GM12878 (cell line): ENCODE measurements at regions not wholly inside any gene's neighbourhood (a gene's known extent, or its start where the extent isn't known, plus 50 kb on each side); places are given as distances from the start of the nearest gene placed in this dataset.

Experiments used
- CHD2 ChIP-seq: IDR thresholded peaks from 2 replicates; pipeline ENCODE4 v1.6.1; 2011; ENCODE audit warnings: low read depth, low read length, improper control_type of control experiment, borderline replicate concordance
- CHD4 ChIP-seq: fragments of 200-600 bp; sonication (generic); IDR thresholded peaks from 2 replicates; pipeline ENCODE4 v1.6.1; 2016; ENCODE audit warnings: mild to moderate bottlenecking
- CREM ChIP-seq: IDR thresholded peaks from 2 replicates; pipeline ENCODE4 v1.6.1; 2014; ENCODE audit warnings: antibody characterized with exemption, low read depth
- FOS ChIP-seq: IDR thresholded peaks from 3 replicates; pipeline ENCODE4 v1.6.1; 2011; ENCODE audit warnings: borderline replicate concordance; ENCODE audit not compliant: insufficient read length; ENCODE audit errors: extremely low read depth
- KDM1A ChIP-seq: fragments of 200-600 bp; sonication (generic); IDR thresholded peaks from 2 replicates; pipeline ENCODE4 v1.6.1; 2016; ENCODE audit warnings: borderline replicate concordance
- NFIC ChIP-seq: IDR thresholded peaks from 2 replicates; pipeline ENCODE4 v1.6.1; 2012; ENCODE audit warnings: low read depth, mild to moderate bottlenecking, inconsistent platforms, low read length, moderate library complexity
- POLR2A ChIP-seq: IDR thresholded peaks from 2 replicates; pipeline ENCODE4 v1.6.1; 2011; ENCODE audit warnings: low read depth, mild to moderate bottlenecking, low read length
- POLR2AphosphoS5 ChIP-seq: IDR thresholded peaks from 2 replicates; pipeline ENCODE4 v1.6.1; 2011; ENCODE audit warnings: mild to moderate bottlenecking, low read length, inconsistent platforms
- SREBF2 ChIP-seq: IDR thresholded peaks from 2 replicates; pipeline ENCODE4 v1.6.1; 2012; ENCODE audit warnings: mild to moderate bottlenecking, low read length
- TCF12 ChIP-seq: IDR thresholded peaks from 2 replicates; pipeline ENCODE4 v1.6.1; 2011; ENCODE audit warnings: low read depth, mild to moderate bottlenecking, low read length
- TF ChIP-seq, protein P1 (sequence below), 3 experiments: IDR thresholded peaks in 2 of 3; conservative IDR thresholded peaks in 1 of 3; 2 replicates each; pipeline ENCODE4 v1.5.1; 2011; ENCODE audit warnings: low read depth in 3 of 3, low read length in 3 of 3, mild to moderate bottlenecking in 3 of 3, control low read depth in 2 of 3, moderate library complexity in 2 of 3, inconsistent platforms in 1 of 3, mixed read lengths in 1 of 3; ENCODE audit not compliant: control insufficient read depth in 2 of 3, insufficient read depth in 1 of 3; ENCODE audit errors: extremely low read depth in 1 of 3
- TF ChIP-seq, protein P2 (sequence below): IDR thresholded peaks from 2 replicates; pipeline ENCODE4 v1.6.1; 2012; ENCODE audit warnings: low read depth, low read length, improper control_type of control experiment
- TF ChIP-seq, protein P3 (sequence below): IDR thresholded peaks from 2 replicates; pipeline ENCODE4 v1.6.1; 2012; ENCODE audit warnings: mild to moderate bottlenecking, low read depth, low read length

- TF ChIP-seq, protein P1, sequence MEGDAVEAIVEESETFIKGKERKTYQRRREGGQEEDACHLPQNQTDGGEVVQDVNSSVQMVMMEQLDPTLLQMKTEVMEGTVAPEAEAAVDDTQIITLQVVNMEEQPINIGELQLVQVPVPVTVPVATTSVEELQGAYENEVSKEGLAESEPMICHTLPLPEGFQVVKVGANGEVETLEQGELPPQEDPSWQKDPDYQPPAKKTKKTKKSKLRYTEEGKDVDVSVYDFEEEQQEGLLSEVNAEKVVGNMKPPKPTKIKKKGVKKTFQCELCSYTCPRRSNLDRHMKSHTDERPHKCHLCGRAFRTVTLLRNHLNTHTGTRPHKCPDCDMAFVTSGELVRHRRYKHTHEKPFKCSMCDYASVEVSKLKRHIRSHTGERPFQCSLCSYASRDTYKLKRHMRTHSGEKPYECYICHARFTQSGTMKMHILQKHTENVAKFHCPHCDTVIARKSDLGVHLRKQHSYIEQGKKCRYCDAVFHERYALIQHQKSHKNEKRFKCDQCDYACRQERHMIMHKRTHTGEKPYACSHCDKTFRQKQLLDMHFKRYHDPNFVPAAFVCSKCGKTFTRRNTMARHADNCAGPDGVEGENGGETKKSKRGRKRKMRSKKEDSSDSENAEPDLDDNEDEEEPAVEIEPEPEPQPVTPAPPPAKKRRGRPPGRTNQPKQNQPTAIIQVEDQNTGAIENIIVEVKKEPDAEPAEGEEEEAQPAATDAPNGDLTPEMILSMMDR (IDR thresholded peaks at IDR 0.05 in 2 of 3, conservative IDR thresholded peaks at IDR 0.05 in 1 of 3; ENCODE audit: control insufficient read depth in 2 of 3, extremely low read depth in 1 of 3, insufficient read depth in 1 of 3, low read depth in 3 of 3, low read length in 3 of 3) = no peak
- TF ChIP-seq CREM = no peak
- no peak for TF ChIP-seq POLR2AphosphoS5
- no peak for TF ChIP-seq FOS
- no peak for TF ChIP-seq SREBF2
- TF ChIP-seq, protein P2, sequence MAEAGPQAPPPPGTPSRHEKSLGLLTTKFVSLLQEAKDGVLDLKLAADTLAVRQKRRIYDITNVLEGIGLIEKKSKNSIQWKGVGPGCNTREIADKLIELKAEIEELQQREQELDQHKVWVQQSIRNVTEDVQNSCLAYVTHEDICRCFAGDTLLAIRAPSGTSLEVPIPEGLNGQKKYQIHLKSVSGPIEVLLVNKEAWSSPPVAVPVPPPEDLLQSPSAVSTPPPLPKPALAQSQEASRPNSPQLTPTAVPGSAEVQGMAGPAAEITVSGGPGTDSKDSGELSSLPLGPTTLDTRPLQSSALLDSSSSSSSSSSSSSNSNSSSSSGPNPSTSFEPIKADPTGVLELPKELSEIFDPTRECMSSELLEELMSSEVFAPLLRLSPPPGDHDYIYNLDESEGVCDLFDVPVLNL = no peak
- TF ChIP-seq POLR2A = no peak
- TF ChIP-seq, protein P3, sequence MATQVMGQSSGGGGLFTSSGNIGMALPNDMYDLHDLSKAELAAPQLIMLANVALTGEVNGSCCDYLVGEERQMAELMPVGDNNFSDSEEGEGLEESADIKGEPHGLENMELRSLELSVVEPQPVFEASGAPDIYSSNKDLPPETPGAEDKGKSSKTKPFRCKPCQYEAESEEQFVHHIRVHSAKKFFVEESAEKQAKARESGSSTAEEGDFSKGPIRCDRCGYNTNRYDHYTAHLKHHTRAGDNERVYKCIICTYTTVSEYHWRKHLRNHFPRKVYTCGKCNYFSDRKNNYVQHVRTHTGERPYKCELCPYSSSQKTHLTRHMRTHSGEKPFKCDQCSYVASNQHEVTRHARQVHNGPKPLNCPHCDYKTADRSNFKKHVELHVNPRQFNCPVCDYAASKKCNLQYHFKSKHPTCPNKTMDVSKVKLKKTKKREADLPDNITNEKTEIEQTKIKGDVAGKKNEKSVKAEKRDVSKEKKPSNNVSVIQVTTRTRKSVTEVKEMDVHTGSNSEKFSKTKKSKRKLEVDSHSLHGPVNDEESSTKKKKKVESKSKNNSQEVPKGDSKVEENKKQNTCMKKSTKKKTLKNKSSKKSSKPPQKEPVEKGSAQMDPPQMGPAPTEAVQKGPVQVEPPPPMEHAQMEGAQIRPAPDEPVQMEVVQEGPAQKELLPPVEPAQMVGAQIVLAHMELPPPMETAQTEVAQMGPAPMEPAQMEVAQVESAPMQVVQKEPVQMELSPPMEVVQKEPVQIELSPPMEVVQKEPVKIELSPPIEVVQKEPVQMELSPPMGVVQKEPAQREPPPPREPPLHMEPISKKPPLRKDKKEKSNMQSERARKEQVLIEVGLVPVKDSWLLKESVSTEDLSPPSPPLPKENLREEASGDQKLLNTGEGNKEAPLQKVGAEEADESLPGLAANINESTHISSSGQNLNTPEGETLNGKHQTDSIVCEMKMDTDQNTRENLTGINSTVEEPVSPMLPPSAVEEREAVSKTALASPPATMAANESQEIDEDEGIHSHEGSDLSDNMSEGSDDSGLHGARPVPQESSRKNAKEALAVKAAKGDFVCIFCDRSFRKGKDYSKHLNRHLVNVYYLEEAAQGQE = no peak
- TF ChIP-seq KDM1A = no peak
- no peak for TF ChIP-seq NFIC
- TF ChIP-seq CHD4 = no peak
- no peak for TF ChIP-seq TCF12
- no peak for TF ChIP-seq CHD2
Measured at GRCh38 chr20:22470620-22471026, 113.7 kb downstream of the FOXA2 start.
